ENCODE measurements at regions not wholly inside any gene's neighbourhood (a gene's known extent, or its start where the extent isn't known, plus 50 kb on each side); places are given as distances from the start of the nearest gene placed in this dataset.

DNA sequence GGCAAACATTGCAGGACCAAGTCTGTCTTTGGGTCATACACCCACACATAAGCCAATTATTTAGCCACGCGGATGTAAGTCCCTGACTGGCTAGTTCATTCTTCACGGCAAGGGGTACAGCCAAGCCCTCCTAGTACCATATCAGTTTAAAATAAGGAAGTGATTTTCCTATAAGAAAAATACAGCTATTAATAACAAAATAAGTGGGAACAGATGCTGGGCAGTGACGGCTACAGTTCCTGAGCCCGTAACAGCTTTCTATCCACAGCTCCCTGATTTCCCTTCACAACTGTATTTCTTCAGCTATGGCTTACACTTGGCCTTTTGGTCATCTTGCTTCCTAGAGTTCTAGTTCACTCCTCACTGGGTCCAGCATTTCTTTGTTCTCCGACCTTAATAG lies 542.4 kb upstream of the C16orf82 start:
- DNase-seq (ENCODE audit: low spot score): no peak
- no peak overlapping the region for H3K27ac ChIP-seq
- ChIA-PET CTCF (no interaction called here), POLR2A (ENCODE audit: low non-redundant PET) (no interaction called here)
- TF ChIP-seq, protein P1, sequence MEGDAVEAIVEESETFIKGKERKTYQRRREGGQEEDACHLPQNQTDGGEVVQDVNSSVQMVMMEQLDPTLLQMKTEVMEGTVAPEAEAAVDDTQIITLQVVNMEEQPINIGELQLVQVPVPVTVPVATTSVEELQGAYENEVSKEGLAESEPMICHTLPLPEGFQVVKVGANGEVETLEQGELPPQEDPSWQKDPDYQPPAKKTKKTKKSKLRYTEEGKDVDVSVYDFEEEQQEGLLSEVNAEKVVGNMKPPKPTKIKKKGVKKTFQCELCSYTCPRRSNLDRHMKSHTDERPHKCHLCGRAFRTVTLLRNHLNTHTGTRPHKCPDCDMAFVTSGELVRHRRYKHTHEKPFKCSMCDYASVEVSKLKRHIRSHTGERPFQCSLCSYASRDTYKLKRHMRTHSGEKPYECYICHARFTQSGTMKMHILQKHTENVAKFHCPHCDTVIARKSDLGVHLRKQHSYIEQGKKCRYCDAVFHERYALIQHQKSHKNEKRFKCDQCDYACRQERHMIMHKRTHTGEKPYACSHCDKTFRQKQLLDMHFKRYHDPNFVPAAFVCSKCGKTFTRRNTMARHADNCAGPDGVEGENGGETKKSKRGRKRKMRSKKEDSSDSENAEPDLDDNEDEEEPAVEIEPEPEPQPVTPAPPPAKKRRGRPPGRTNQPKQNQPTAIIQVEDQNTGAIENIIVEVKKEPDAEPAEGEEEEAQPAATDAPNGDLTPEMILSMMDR (conservative IDR thresholded peaks at IDR 0.05; ENCODE audit: low read depth): no peak

DNA sequence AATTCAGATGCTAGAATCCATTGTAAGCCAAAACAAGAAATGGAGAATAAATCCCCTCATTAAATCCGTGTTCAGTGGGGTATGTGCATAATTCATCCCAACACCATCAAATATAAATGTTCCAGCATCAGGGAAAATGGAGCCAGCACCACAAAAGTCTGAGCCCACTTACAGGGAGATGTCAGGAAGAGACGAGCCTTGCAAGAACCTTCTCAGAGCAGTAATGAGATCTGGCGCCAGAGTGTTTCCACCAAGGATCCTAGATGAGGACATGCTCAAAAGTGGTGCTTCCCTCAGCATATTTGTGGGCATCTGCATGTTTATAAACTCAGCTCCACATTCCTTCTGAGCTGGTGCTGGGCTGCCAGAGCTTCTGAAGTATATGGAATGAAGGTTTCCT lies 541.9 kb upstream of the C16orf82 start:
- TF ChIP-seq, protein P1 (conservative IDR thresholded peaks at IDR 0.05; ENCODE audit: low read depth): no peak
- POLR2A ChIA-PET (ENCODE audit: low non-redundant PET): no interaction called here
- H3K27ac ChIP-seq: no peak overlapping the region
- no peak for DNase-seq (ENCODE audit: low spot score)
- CTCF ChIA-PET: no interaction called here

GRCh38 chr16:26525856-26526255 lies 540.9 kb upstream of the C16orf82 start:
- H3K27ac ChIP-seq: no peak overlapping the region
- no peak for DNase-seq (ENCODE audit: low spot score)
- TF ChIP-seq, protein P1 (conservative IDR thresholded peaks at IDR 0.05; ENCODE audit: low read depth): no peak
- ChIA-PET CTCF (no interaction called here), POLR2A (ENCODE audit: low non-redundant PET) (no interaction called here)

- H3K27ac ChIP-seq: no peak overlapping the region
- ChIA-PET CTCF (no interaction called here), POLR2A (ENCODE audit: low non-redundant PET) (no interaction called here)
- no peak for DNase-seq (ENCODE audit: low spot score)
- TF ChIP-seq, protein P1 (conservative IDR thresholded peaks at IDR 0.05; ENCODE audit: low read depth): no peak
Measured at GRCh38 chr16:26526633-26527032, 540.1 kb upstream of the C16orf82 start.

GRCh38 chr16:26530584-26531289 lies 536.0 kb upstream of the C16orf82 start:
- no peak for DNase-seq (ENCODE audit: low spot score)
- CTCF ChIA-PET: no interaction called here
- POLR2A ChIA-PET (ENCODE audit: low non-redundant PET): no interaction called here
- no peak overlapping the region for H3K27ac ChIP-seq
- TF ChIP-seq, protein P1 (conservative IDR thresholded peaks at IDR 0.05; ENCODE audit: low read depth): no peak

DNA sequence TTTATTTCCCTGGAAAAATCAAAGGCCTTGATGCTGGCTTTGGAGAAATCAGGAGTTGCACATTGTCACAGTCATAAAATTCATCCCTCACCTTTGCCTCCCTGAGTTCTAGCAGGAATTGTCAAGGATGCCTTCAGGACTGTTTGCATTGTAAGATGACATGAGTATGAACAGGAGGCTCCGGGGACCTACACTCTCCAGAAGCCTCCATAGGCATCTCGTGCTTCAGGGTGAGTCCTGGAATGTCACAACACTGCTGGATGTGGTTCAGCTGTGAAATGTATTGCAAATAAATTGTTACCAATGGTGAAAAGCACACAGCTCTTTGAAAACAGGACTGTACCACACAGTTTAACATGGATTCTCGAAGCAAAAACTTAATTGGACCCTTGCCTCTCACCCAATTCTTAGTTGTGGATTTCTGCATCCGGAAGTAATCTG lies 535.4 kb upstream of the C16orf82 start:
- TF ChIP-seq, protein P1 (conservative IDR thresholded peaks at IDR 0.05; ENCODE audit: low read depth): no peak
- ChIA-PET POLR2A (ENCODE audit: low non-redundant PET) (no interaction called here), CTCF (no interaction called here)
- DNase-seq (ENCODE audit: low spot score): no peak
- no peak overlapping the region for H3K27ac ChIP-seq
